ENCODE measurements at regions not wholly inside any gene's neighbourhood (a gene's known extent, or its start where the extent isn't known, plus 50 kb on each side); places are given as distances from the start of the nearest gene placed in this dataset.

DNA sequence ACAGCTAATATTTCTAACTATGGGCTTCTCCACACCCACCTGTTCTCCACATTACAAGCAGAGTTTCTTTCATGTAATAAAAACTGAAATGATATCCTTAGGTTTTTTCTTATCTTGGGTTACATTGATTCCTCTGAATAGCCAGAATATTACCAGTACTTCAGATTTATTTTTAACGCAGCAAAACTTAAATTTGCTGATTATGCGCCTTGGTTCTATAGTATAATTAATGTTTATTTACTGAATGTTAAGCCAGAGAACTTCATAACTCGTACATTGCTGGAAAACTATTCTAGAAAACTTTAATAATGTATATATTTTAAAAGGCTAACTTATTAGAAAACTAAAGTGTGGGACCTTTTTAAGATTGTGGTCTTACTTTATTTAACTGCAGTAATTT lies 577.2 kb downstream of the PRKD1 start:
- H2BK12ac ChIP-seq (ENCODE audit: low read depth, low read length) = no peak overlapping the region
- DNase-seq (ENCODE audit: low read depth in 1 of 2, low spot score in 2 of 2) (no peak), FAIRE-seq (no peak)
- no peak overlapping the region for H3K4me2 ChIP-seq (ENCODE audit: insufficient read depth in 1 of 2, low read depth in 2 of 2, low read length in 2 of 2)
- no peak overlapping the region for H3K14ac ChIP-seq (ENCODE audit: insufficient read length)
- POLR2A ChIA-PET (ENCODE audit: partially characterized antibody) = no interaction called here
- H2BK5ac ChIP-seq (ENCODE audit: low read depth, low read length) = no peak overlapping the region
- no peak overlapping the region for H3K9ac ChIP-seq (replicated peaks in 1 of 4; ENCODE audit: extremely low read depth in 1 of 4, low read depth in 3 of 4, low read length in 3 of 4)
- no peak overlapping the region for H2AK5ac ChIP-seq (ENCODE audit: low read depth, low read length)
- H3K36me3 ChIP-seq (ENCODE audit: control insufficient read depth in 2 of 4, insufficient read depth in 4 of 4, low read length in 3 of 4) = no peaks in the 10 kb centered on the region
- H4K20me1 ChIP-seq (replicated peaks in 1 of 2; ENCODE audit: control insufficient read depth in 1 of 2, insufficient read depth in 2 of 2, low read length in 2 of 2) = no peaks in the 10 kb centered on the region
- CTCF ChIA-PET (ENCODE audit: partially characterized antibody) = no interaction called here
- no peak overlapping the region for H3K4ac ChIP-seq (replicated peaks; ENCODE audit: insufficient read length, low read depth, low read length)
- no peak overlapping the region for H2BK20ac ChIP-seq (ENCODE audit: low read length)
- H2AFZ ChIP-seq (ENCODE audit: low read length) = no peak overlapping the region
- no peak overlapping the region for H3K23ac ChIP-seq (ENCODE audit: insufficient read length)
- no peak overlapping the region for H4K91ac ChIP-seq (replicated peaks; ENCODE audit: insufficient read length, low read length)
- H3K79me1 ChIP-seq (ENCODE audit: low read depth, low read length) = no peaks in the 10 kb centered on the region
- no peak overlapping the region for H4K5ac ChIP-seq (ENCODE audit: insufficient read length, low read depth, low read length)
- H3K18ac ChIP-seq (ENCODE audit: extremely low read depth, low read length) = no peak overlapping the region
- H3K27me3 ChIP-seq (replicated peaks in 1 of 4; ENCODE audit: control insufficient read depth in 3 of 4, extremely low read depth in 1 of 4, insufficient read depth in 3 of 4, low read length in 3 of 4) = no peaks in the 10 kb centered on the region
- no peaks in the 10 kb centered on the region for H3K9me3 ChIP-seq (ENCODE audit: insufficient read depth in 2 of 2, low read depth in 1 of 2, low read length in 1 of 2)
- H2BK120ac ChIP-seq (replicated peaks; ENCODE audit: low read depth, low read length) = no peak overlapping the region
- H3K4me1 ChIP-seq (replicated peaks in 1 of 4; ENCODE audit: control insufficient read depth in 3 of 4, insufficient read depth in 4 of 4, low read length in 3 of 4) = no peaks in the 10 kb centered on the region
- no peaks in the 10 kb centered on the region for H3K79me2 ChIP-seq (ENCODE audit: control insufficient read depth in 1 of 2, insufficient read depth in 2 of 2, low read length in 2 of 2)
- no peak overlapping the region for H3K56ac ChIP-seq (replicated peaks; ENCODE audit: insufficient read length, low read depth, low read length)
- H3K4me3 ChIP-seq (ENCODE audit: extremely low read depth in 1 of 4, insufficient read depth in 2 of 4, low read depth in 3 of 4, low read length in 4 of 4) = no peak overlapping the region
- H3K23me2 ChIP-seq (ENCODE audit: low read depth, low read length) = no peaks in the 10 kb centered on the region; the same call in 1 of the 2 replicates
- TF ChIP-seq POLR2A (IDR thresholded peaks at IDR 0.05; ENCODE audit: control extremely low read depth in 1 of 2, low read depth in 2 of 2, low read length in 2 of 2) = no peak
- no peak for TF ChIP-seq YY1 (IDR thresholded peaks at IDR 0.05; ENCODE audit: low read depth, low read length)
- no peak for TF ChIP-seq NANOG (IDR thresholded peaks at IDR 0.05; ENCODE audit: insufficient read depth, low read depth, low read length, poor library complexity, severe bottlenecking)
- no peak for TF ChIP-seq TAF7 (optimal IDR thresholded peaks at IDR 0.05; ENCODE audit: borderline replicate concordance, low read depth, low read length)
- TF ChIP-seq CEBPB (IDR thresholded peaks at IDR 0.05; ENCODE audit: low read depth, low read length) = no peak
- no peak for TF ChIP-seq SUZ12 (IDR thresholded peaks at IDR 0.05; ENCODE audit: low read length)
- no peak for TF ChIP-seq BCL11A (IDR thresholded peaks at IDR 0.05; ENCODE audit: low read depth in 2 of 2, low read length in 2 of 2)
- TF ChIP-seq TCF12 (IDR thresholded peaks at IDR 0.05; ENCODE audit: low read depth, low read length) = no peak
- TF ChIP-seq, protein P1, sequence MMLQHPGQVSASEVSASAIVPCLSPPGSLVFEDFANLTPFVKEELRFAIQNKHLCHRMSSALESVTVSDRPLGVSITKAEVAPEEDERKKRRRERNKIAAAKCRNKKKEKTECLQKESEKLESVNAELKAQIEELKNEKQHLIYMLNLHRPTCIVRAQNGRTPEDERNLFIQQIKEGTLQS (IDR thresholded peaks at IDR 0.05; ENCODE audit: insufficient read depth, low read depth, low read length) = no peak
- TF ChIP-seq RXRA (IDR thresholded peaks at IDR 0.05; ENCODE audit: insufficient read depth, low read depth, low read length) = no peak
- TF ChIP-seq FOSL1 (IDR thresholded peaks at IDR 0.05; ENCODE audit: insufficient read depth, low read depth, low read length) = no peak
- no peak for TF ChIP-seq HDAC2 (IDR thresholded peaks at IDR 0.05; ENCODE audit: borderline replicate concordance in 1 of 2, low read depth in 2 of 2, low read length in 2 of 2)
- no peak for TF ChIP-seq SP2 (IDR thresholded peaks at IDR 0.05; ENCODE audit: low read length)
- no peak for TF ChIP-seq EZH2 (IDR thresholded peaks at IDR 0.05; ENCODE audit: low read depth, low read length, severe bottlenecking)
- H3K27ac ChIP-seq (ENCODE audit: low read depth, low read length) = no peak overlapping the region
- no peak overlapping the region for H4K8ac ChIP-seq (ENCODE audit: extremely low read depth, insufficient read depth, low read length)
- H2BK15ac ChIP-seq (ENCODE audit: low read length) = no peak overlapping the region
- 94% methylated on average over 3 of the region's 3 CpGs; no CpG with 5 or more reads in 1 of the 2 experiments for WGBS, 2 experiments (ENCODE audit: extremely low coverage in 1 of 2, insufficient coverage in 1 of 2, insufficient read length in 1 of 2, insufficient replicate concordance in 2 of 2, low coverage in 1 of 2, low lambda C conversion rate in 2 of 2, missing lambda C conversion rate in 1 of 2)
